GM21723 (cell line): ENCODE measurements at regions not wholly inside any gene's neighbourhood (a gene's known extent, or its start where the extent isn't known, plus 50 kb on each side); places are given as distances from the start of the nearest gene placed in this dataset.
A peak's percentile ranks its signal among the peaks of the same experiment; 100 is the strongest.
"Not testable (repeated sequence)": the region's sequence is repeated elsewhere in the genome, so short reads cannot be mapped to it uniquely, and the experiment has no call there.

Experiments used
- ATAC-seq: cut with Tn5 transposase; IDR thresholded peaks from one replicate; pipeline ENCODE4 v1.9.1; 2021; ENCODE audit warnings: mild to moderate bottlenecking, moderate library complexity; ENCODE audit not compliant: unreplicated experiment

GRCh38 chr5:118303296-118303695 lies 685.1 kb downstream of the DTWD2 start:
- no peak for ATAC-seq

- ATAC-seq = no peak
Observed at GRCh38 chr5:118302786-118303185, 685.6 kb downstream of the DTWD2 start.

- no peak for ATAC-seq
Observed at GRCh38 chr5:118301696-118302095, 686.7 kb downstream of the DTWD2 start.

- no peak for ATAC-seq
Observed at GRCh38 chr5:118295045-118295444, 693.3 kb downstream of the DTWD2 start.

- ATAC-seq = no peak
Observed at GRCh38 chr5:118293378-118293777, 695.0 kb downstream of the DTWD2 start.

GRCh38 chr5:118290204-118290603 lies 698.1 kb downstream of the DTWD2 start:
- ATAC-seq = no peak

GRCh38 chr5:118284230-118284629 lies 704.1 kb downstream of the DTWD2 start:
- not testable (repeated sequence) for ATAC-seq

- ATAC-seq = not testable (repeated sequence)
Observed at GRCh38 chr5:118282480-118283038, 705.8 kb downstream of the DTWD2 start.

- no peak for ATAC-seq
Observed at GRCh38 chr5:118279540-118280294, 708.6 kb downstream of the DTWD2 start.

- ATAC-seq = no peak
Observed at GRCh38 chr5:118270526-118270925, 717.8 kb downstream of the DTWD2 start.

- ATAC-seq = no peak
Observed at GRCh38 chr5:118258223-118258622, 730.1 kb downstream of the DTWD2 start.

GRCh38 chr5:118257066-118257465 lies 731.3 kb downstream of the DTWD2 start:
- ATAC-seq = no peak

GRCh38 chr5:118253225-118254061 lies 734.9 kb downstream of the DTWD2 start:
- ATAC-seq = no peak

GRCh38 chr5:118249386-118249785 lies 739.0 kb downstream of the DTWD2 start:
- peak; percentile 70 for ATAC-seq

- no peak for ATAC-seq
Observed at GRCh38 chr5:118247458-118247857, 740.9 kb downstream of the DTWD2 start.

- ATAC-seq = no peak
Observed at GRCh38 chr5:118243613-118244012, 744.7 kb downstream of the DTWD2 start.

- ATAC-seq = no peak
Observed at GRCh38 chr5:118243068-118243467, 745.3 kb downstream of the DTWD2 start.

- peak; percentile 75 for ATAC-seq
Observed at GRCh38 chr5:118236108-118236849, 752.1 kb downstream of the DTWD2 start.

- no peak for ATAC-seq
Observed at GRCh38 chr5:118233606-118234005, 754.7 kb downstream of the DTWD2 start.

- ATAC-seq = no peak
Observed at GRCh38 chr5:118228489-118228888, 759.9 kb downstream of the DTWD2 start.

- ATAC-seq = no peak
Observed at GRCh38 chr5:118224546-118224945, 763.8 kb downstream of the DTWD2 start.
